ENCODE measurements at regions not wholly inside any gene's neighbourhood (a gene's known extent, or its start where the extent isn't known, plus 50 kb on each side); places are given as distances from the start of the nearest gene placed in this dataset.
A peak's percentile ranks its signal among the peaks of the same experiment; 100 is the strongest.

GRCh38 chr17:72510351-72511016 lies 389.7 kb downstream of the SOX9 start:
- TF ChIP-seq, protein P1, sequence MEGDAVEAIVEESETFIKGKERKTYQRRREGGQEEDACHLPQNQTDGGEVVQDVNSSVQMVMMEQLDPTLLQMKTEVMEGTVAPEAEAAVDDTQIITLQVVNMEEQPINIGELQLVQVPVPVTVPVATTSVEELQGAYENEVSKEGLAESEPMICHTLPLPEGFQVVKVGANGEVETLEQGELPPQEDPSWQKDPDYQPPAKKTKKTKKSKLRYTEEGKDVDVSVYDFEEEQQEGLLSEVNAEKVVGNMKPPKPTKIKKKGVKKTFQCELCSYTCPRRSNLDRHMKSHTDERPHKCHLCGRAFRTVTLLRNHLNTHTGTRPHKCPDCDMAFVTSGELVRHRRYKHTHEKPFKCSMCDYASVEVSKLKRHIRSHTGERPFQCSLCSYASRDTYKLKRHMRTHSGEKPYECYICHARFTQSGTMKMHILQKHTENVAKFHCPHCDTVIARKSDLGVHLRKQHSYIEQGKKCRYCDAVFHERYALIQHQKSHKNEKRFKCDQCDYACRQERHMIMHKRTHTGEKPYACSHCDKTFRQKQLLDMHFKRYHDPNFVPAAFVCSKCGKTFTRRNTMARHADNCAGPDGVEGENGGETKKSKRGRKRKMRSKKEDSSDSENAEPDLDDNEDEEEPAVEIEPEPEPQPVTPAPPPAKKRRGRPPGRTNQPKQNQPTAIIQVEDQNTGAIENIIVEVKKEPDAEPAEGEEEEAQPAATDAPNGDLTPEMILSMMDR (IDR thresholded peaks at IDR 0.05), result no peak
- no peak for DNase-seq (ENCODE audit: extremely low spot score, unreplicated experiment)
- Mint-ChIP-seq H3K27me3 (ENCODE audit: unreplicated experiment) (no peaks in the 10 kb centered on the region), H3K4me1 (ENCODE audit: unreplicated experiment) (peaks cover 50% of the 10 kb centered on the region), H3K27ac (ENCODE audit: unreplicated experiment) (peak overlapping the region; percentile 74), H3K9me3 (ENCODE audit: unreplicated experiment) (no peaks in the 10 kb centered on the region), H3K4me3 (ENCODE audit: unreplicated experiment) (peak overlapping the region; percentile 51), H3K36me3 (ENCODE audit: unreplicated experiment) (no peaks in the 10 kb centered on the region)

DNA sequence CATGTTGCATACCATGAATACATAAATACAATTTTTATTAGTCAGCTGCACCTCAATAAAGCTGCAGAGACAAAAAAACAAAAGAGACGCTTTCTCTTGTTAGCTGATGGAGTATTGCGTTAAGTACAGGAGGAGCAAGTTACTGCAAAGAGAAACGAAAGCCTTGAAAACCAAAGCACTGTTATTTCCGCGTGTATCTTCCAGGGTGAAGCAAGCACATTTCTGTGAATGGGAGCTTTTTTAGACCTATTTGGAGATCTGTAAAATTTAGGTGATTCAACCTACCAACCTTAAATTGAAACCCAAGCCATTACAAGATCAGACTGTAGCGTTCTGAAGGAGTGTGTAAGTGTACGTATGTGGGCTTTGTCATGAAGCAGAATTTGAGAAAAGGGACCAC lies 390.4 kb downstream of the SOX9 start:
- peaks cover 55% of the 10 kb centered on the region for H3K4me1 Mint-ChIP-seq (ENCODE audit: unreplicated experiment)
- DNase-seq (ENCODE audit: extremely low spot score, unreplicated experiment), result no peak
- no peaks in the 10 kb centered on the region for H3K9me3 Mint-ChIP-seq (ENCODE audit: unreplicated experiment)
- H3K4me3 Mint-ChIP-seq (ENCODE audit: unreplicated experiment), result no peak overlapping the region
- peak overlapping the region; percentile 74 for H3K27ac Mint-ChIP-seq (ENCODE audit: unreplicated experiment)
- no peaks in the 10 kb centered on the region for H3K36me3 Mint-ChIP-seq (ENCODE audit: unreplicated experiment)
- no peaks in the 10 kb centered on the region for H3K27me3 Mint-ChIP-seq (ENCODE audit: unreplicated experiment)
- TF ChIP-seq, protein P1 (IDR thresholded peaks at IDR 0.05), result no peak

GRCh38 chr17:72511874-72512273 lies 391.1 kb downstream of the SOX9 start:
- Mint-ChIP-seq H3K4me1 (ENCODE audit: unreplicated experiment) (peaks cover 57% of the 10 kb centered on the region), H3K4me3 (ENCODE audit: unreplicated experiment) (no peak overlapping the region), H3K36me3 (ENCODE audit: unreplicated experiment) (no peaks in the 10 kb centered on the region), H3K27me3 (ENCODE audit: unreplicated experiment) (no peaks in the 10 kb centered on the region), H3K27ac (ENCODE audit: unreplicated experiment) (no peak overlapping the region), H3K9me3 (ENCODE audit: unreplicated experiment) (no peaks in the 10 kb centered on the region)
- TF ChIP-seq, protein P1 (IDR thresholded peaks at IDR 0.05), result no peak
- DNase-seq (ENCODE audit: extremely low spot score, unreplicated experiment), result no peak

- H3K27me3 Mint-ChIP-seq (ENCODE audit: unreplicated experiment), result no peaks in the 10 kb centered on the region
- no peaks in the 10 kb centered on the region for H3K36me3 Mint-ChIP-seq (ENCODE audit: unreplicated experiment)
- peaks cover 54% of the 10 kb centered on the region for H3K4me1 Mint-ChIP-seq (ENCODE audit: unreplicated experiment)
These were observed 392.1 kb downstream of the SOX9 start for GRCh38 chr17:72512649-72513556.

More at GRCh38 chr17:72512649-72513556, 392.1 kb downstream of the SOX9 start:
- no peak overlapping the region for H3K4me3 Mint-ChIP-seq (ENCODE audit: unreplicated experiment)
- TF ChIP-seq, protein P1 (IDR thresholded peaks at IDR 0.05), result no peak
- no peaks in the 10 kb centered on the region for H3K9me3 Mint-ChIP-seq (ENCODE audit: unreplicated experiment)
- no peak overlapping the region for H3K27ac Mint-ChIP-seq (ENCODE audit: unreplicated experiment)
- DNase-seq (ENCODE audit: extremely low spot score, unreplicated experiment), result no peak
